Erythroblast (primary cell): ENCODE measurements at regions not wholly inside any gene's neighbourhood (a gene's known extent, or its start where the extent isn't known, plus 50 kb on each side); places are given as distances from the start of the nearest gene placed in this dataset.

Experiments used
- GATA1 ChIP-seq: IDR thresholded peaks from 2 replicates; pipeline ENCODE4 v1.6.1; 2011; ENCODE audit warnings: low read depth, mild to moderate bottlenecking, control low read depth, low read length, moderate library complexity
- POLR2A ChIP-seq: IDR thresholded peaks from 2 replicates; pipeline ENCODE4 v1.6.1; 2011; ENCODE audit warnings: mild to moderate bottlenecking, low read length

- TF ChIP-seq POLR2A (no peak), GATA1 (no peak)
Measured at GRCh38 chr12:83796531-83796930, 1109.8 kb downstream of the TMTC2 start.
